Heart left ventricle (tissue), 16 donors: ENCODE measurements at regions not wholly inside any gene's neighbourhood (a gene's known extent, or its start where the extent isn't known, plus 50 kb on each side); places are given as distances from the start of the nearest gene placed in this dataset.
A peak's percentile ranks its signal among the peaks of the same experiment; 100 is the strongest.

Experiments used
- ATAC-seq, 4 donors: fragments of 200-7000 bp; cut with Tn5 transposase; one replicate each; pipeline ENCODE4 v1.9.1; 2020 to 2022; ENCODE audit warnings: moderate library complexity in 4 of 4, mild to moderate bottlenecking in 3 of 4, moderate number of reproducible peaks in 1 of 4
- DNase-seq, 5 donors: peaks; one replicate each; pipeline ENCODE4 v3.0.0-alpha.2; 2020
- H3K27ac ChIP-seq, 12 donors: fragments of 200-600 bp; sonication (generic) in 4 of 12; one replicate each; pipeline versions ENCODE4 v1.5.0 to v1.8.0; 2016 to 2022; ENCODE audit warnings: mild to moderate bottlenecking in 2 of 12
- H3K27me3 ChIP-seq, 9 donors: fragments of 200-600 bp; sonication (generic) in 2 of 9; one replicate each; pipeline versions ENCODE4 v1.5.1 to v1.8.0; 2016 to 2022; ENCODE audit warnings: mild to moderate bottlenecking in 3 of 9
- H3K36me3 ChIP-seq, 9 donors: fragments of 200-600 bp; sonication (generic) in 2 of 9; one replicate each; pipeline versions ENCODE4 v1.5.0 to v1.8.0; 2018 to 2022; ENCODE audit warnings: mild to moderate bottlenecking in 2 of 9
- H3K4me1 ChIP-seq, 12 donors: fragments of 200-600 bp; sonication (generic) in 4 of 12; one replicate each; pipeline versions ENCODE4 v1.5.0 to v1.8.0; 2016 to 2022; ENCODE audit warnings: mild to moderate bottlenecking in 3 of 12
- H3K4me3 ChIP-seq, 12 donors: fragments of 200-600 bp; sonication (generic) in 4 of 12; one replicate each; pipeline versions ENCODE4 v1.5.0 to v1.8.0; 2017 to 2022; ENCODE audit warnings: mild to moderate bottlenecking in 9 of 12, moderate library complexity in 4 of 12
- H3K9me3 ChIP-seq, 12 donors: fragments of 200-600 bp; sonication (generic) in 4 of 12; one replicate each; pipeline versions ENCODE4 v1.5.0 to v1.8.0; 2016 to 2022; ENCODE audit warnings: mild to moderate bottlenecking in 1 of 12
- POLR2A ChIP-seq, 2 donors: fragments of 450-650 bp; IDR thresholded peaks; one replicate each; pipeline ENCODE4 v1.6.1; 2017; ENCODE audit warnings: antibody characterized with exemption in 2 of 2, mild to moderate bottlenecking in 2 of 2, moderate library complexity in 2 of 2
- WGBS, 4 donors: extraction: QIAGEN DNeasy Blood & Tissue Kit in 2 of 4; methylation state at CpG; one replicate each; pipeline versions ENCODE4 v1.1.5 to v1.1.7; 2013 to 2018; 5-methylcytosine and 5-hydroxymethylcytosine counted together
- intact Hi-C, 10 donors: fragments of 100-400 bp; cut with DNase I; formaldehyde crosslinking; loops; one replicate each; pipeline versions ENCODE4 v1.11.1 to v1.14.2; 2022
- TF ChIP-seq, protein P1 (sequence below), 12 donors: fragments of 200-600 bp; sonication (generic) in 4 of 12; IDR thresholded peaks; one replicate each; pipeline versions ENCODE4 v1.5.0 to v1.8.0; 2018 to 2022; ENCODE audit warnings: antibody characterized with exemption in 12 of 12, mild to moderate bottlenecking in 5 of 12
- donor health status: ischemic (EF 13 %, LVEDD 7.1; RV severe dilation, severe dysfunction).
- donor health status: healthy with polysubstance abuse.
- donor health status: DM: no; HTN: yes; CAD: no.
- donor health status: DM: no; HTN: no; CAD: no.
- donor health status: ischemic (EF 25% LVEDD 6.9; RV normal size, moderate dysfunction).
- donor health status: ischemic (EF 25% LVEDD 5.7; RV mildly dilated, moderate dysfunction).
- donor health status: healthy.
- donor health status: DM: yes; HTN: yes; CAD: no.
- donor health status: ischemic (EF 35%, LVEDD 5.7; RV mildly dilated, moderate dysfunction).
- donor health status: nonischemic (EF 11% LVEDD 7.7; RV severe dilation, severe dysfunction).
- donor health status: DM: yes; HTN: yes; CAD: no.
- donor health status: PGD.
- donor health status: ischemic (EF 29% LVEDD 5.4; RV normal size, mild dysfunction).
- donor health status: nonischemic (EF 23%, LVEDD 6.1; RV moderate dilation, normal function).

DNA sequence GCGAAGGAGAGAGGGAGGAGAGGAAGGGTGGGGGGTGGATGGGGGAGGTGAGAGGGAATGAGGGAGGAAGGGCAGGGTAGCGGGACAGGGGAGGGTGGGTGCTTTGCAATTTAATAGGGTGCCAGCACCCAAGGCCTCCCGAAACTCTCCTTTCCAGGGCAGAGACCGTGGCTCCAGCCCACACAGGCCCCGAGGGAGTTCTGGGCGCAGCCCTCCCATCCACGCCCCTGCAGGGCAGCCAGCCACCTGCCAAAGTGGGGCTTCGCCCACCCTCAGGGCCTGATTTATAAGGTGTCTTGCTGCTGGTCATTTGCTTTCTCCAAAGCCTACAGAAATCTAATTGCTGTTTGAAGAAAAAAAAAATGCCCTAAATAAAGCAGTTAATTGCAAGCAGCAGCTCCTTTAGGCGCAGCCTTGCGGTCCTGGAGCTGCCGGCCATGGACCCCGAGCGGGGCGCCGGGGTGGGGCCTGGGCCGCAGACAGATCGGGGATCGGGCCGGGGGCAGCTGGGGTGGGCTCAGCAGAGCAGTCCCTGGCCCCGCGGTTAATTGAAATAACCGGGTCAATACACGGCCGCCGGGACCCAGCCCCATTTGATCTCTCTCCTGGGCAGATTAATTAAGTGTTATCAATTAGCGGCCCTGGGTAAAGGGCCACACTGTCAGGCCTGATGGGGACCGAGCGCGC lies 106.0 kb upstream of the NKX1-1 start:
- TF ChIP-seq POLR2A (IDR thresholded peaks at IDR 0.05): no peak
- TF ChIP-seq, protein P1, sequence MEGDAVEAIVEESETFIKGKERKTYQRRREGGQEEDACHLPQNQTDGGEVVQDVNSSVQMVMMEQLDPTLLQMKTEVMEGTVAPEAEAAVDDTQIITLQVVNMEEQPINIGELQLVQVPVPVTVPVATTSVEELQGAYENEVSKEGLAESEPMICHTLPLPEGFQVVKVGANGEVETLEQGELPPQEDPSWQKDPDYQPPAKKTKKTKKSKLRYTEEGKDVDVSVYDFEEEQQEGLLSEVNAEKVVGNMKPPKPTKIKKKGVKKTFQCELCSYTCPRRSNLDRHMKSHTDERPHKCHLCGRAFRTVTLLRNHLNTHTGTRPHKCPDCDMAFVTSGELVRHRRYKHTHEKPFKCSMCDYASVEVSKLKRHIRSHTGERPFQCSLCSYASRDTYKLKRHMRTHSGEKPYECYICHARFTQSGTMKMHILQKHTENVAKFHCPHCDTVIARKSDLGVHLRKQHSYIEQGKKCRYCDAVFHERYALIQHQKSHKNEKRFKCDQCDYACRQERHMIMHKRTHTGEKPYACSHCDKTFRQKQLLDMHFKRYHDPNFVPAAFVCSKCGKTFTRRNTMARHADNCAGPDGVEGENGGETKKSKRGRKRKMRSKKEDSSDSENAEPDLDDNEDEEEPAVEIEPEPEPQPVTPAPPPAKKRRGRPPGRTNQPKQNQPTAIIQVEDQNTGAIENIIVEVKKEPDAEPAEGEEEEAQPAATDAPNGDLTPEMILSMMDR (IDR thresholded peaks at IDR 0.05): no peak
- Histone ChIP-seq H3K4me1 (peaks cover 0 to 16% (median 0%) of the 10 kb centered on the region in 12 donors), H3K9me3 (no peaks in the 10 kb centered on the region), H3K27ac (peak overlapping the region in 2 of 12 donors; percentile 5 to 33), H3K27me3 (peaks cover 2 to 50% (median 19%) of the 10 kb centered on the region in 9 donors), H3K36me3 (no peaks in the 10 kb centered on the region), H3K4me3 (peak overlapping the region in 5 of 12 donors; percentile 2 to 48 (median 30))
- ATAC-seq (no peak), DNase-seq (no peak)
- WGBS, 4 donors: 68 to 84% (median 77%) methylated on average over 27 to 29 of the region's 29 CpGs
- intact Hi-C loops: loop anchor here in 8 of 10 donors (2.0 to 5.0 kb wide), 3 partner anchors 145 to 155 kb away; no protein-coding TSS in a partner anchor

DNA sequence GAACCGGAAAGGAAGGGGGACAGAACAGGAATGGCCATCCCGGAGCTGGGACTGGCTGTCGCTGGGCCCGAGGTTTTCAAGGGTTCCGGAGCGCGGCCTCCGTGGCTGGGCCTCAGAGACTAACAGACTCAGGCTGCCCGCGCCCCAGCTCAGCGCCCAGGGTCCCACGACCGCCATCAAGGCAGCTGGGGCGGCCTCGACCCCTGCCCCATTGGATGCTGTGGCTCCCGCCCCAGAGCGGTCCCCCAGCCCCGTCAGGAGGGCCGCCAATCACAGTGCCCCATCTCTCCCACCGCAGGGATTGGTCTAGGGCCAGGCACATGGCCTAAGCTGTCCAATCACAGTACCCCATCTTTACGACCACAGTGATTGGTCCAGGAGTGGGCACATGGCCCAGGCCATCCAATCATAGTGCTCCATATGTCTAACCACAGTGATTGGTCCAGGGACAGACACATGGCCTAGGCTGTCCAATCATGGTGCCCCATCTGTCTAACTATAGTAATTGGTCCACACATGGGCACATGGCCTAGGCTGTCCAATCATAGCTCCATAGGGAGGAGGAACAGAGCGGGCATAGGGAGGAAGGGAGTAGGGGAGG lies 105.3 kb upstream of the NKX1-1 start:
- H3K36me3 ChIP-seq: no peaks in the 10 kb centered on the region
- ATAC-seq (peak; percentile 44 to 92 (median 74)), DNase-seq (peak in 2 of 5 donors; percentile 62 to 74)
- 82 to 96% (median 89%) methylated on average over 12 to 22 of the region's 22 CpGs for WGBS, 4 donors
- peaks cover 2 to 43% (median 19%) of the 10 kb centered on the region in 9 donors for H3K27me3 ChIP-seq
- H3K27ac ChIP-seq: peak overlapping the region in 1 of 12 donors; percentile 43
- intact Hi-C loops: loop anchor here in 8 of 10 donors (2.0 to 5.0 kb wide), 3 partner anchors 144 to 155 kb away; no protein-coding TSS in a partner anchor
- peaks cover 0 to 16% (median 0%) of the 10 kb centered on the region in 12 donors for H3K4me1 ChIP-seq
- TF ChIP-seq, protein P1 (IDR thresholded peaks at IDR 0.05): no peak
- TF ChIP-seq POLR2A (IDR thresholded peaks at IDR 0.05): no peak
- peak overlapping the region in 2 of 12 donors; percentile 26 to 48 for H3K4me3 ChIP-seq
- no peaks in the 10 kb centered on the region for H3K9me3 ChIP-seq

DNA sequence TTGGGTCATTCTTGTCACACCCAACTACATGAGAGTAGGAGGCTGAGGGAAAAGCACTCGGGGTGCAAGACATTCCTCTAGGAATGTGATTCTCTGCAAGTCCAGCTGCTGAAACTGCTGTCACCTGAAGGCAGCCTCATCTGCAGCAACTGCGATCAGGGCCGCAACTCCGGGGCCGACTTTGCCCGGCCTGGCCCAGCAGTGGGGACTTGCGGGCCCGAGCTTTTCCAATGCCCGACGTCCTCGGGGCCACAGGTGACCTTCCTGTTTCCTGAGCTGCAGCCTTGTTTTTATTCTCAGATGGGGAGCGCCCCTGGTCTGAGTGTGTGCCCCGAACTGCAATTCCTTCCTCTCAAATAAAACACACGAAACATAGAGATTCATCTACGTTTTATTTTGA lies 104.7 kb upstream of the NKX1-1 start:
- Histone ChIP-seq H3K4me1 (peaks cover 0 to 16% (median 0%) of the 10 kb centered on the region in 12 donors), H3K4me3 (peak overlapping the region in 1 of 12 donors; percentile 32), H3K36me3 (no peaks in the 10 kb centered on the region), H3K9me3 (no peaks in the 10 kb centered on the region), H3K27ac (no peak overlapping the region), H3K27me3 (peaks cover 3 to 41% (median 13%) of the 10 kb centered on the region in 9 donors)
- DNase-seq (peak in 1 of 5 donors; percentile 38), ATAC-seq (no peak)
- WGBS, 4 donors: 86 to 92% (median 89%) methylated on average over 15 of the region's 15 CpGs
- no peak for TF ChIP-seq POLR2A (IDR thresholded peaks at IDR 0.05)
- TF ChIP-seq, protein P1 (IDR thresholded peaks at IDR 0.05): no peak
- intact Hi-C loops: loop anchor here in 7 of 10 donors (5.0 kb wide), 2 partner anchors 144 to 154 kb away; no protein-coding TSS in a partner anchor

DNA sequence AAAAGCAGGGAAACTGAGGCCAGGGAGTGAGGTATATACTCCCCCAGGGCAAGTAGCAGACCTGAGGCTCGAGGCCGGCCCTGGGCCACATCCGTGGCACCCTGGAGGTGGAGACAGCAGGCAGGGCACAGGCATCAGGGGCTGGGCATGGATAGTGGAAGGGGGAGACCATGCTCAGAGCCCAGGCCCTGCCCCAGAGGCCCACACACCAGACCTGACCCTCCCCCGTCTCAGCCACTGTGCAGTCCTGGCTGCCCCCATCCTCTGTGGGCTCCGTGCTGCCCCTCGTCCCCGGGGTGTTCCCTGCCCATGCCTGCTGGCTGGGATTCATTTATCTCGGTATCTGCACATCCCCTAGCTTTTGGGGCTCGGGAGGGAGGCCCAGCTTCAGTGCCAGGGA lies 103.1 kb upstream of the NKX1-1 start:
- H3K36me3 ChIP-seq: no peaks in the 10 kb centered on the region
- H3K9me3 ChIP-seq: no peaks in the 10 kb centered on the region
- ATAC-seq (no peak), DNase-seq (peak in 1 of 5 donors; percentile 16)
- TF ChIP-seq, protein P1 (IDR thresholded peaks at IDR 0.05): no peak
- TF ChIP-seq POLR2A (IDR thresholded peaks at IDR 0.05): no peak
- no peak overlapping the region for H3K4me3 ChIP-seq
- H3K4me1 ChIP-seq: peaks cover 0 to 16% (median 0%) of the 10 kb centered on the region in 12 donors
- intact Hi-C loops: no loop called here
- no peak overlapping the region for H3K27ac ChIP-seq
- peaks cover 4 to 46% (median 12%) of the 10 kb centered on the region in 9 donors for H3K27me3 ChIP-seq
- 73 to 87% (median 80%) methylated on average over 4 to 9 of the region's 9 CpGs for WGBS, 4 donors
